Left renal pelvis (tissue), 4 donors: ENCODE measurements at regions not wholly inside any gene's neighbourhood (a gene's known extent, or its start where the extent isn't known, plus 50 kb on each side); places are given as distances from the start of the nearest gene placed in this dataset.
"Not testable (repeated sequence)": the region's sequence is repeated elsewhere in the genome, so short reads cannot be mapped to it uniquely, and the experiment has no call there.

Source experiments
- DNase-seq, 4 donors: peaks; one replicate each; pipeline ENCODE4 v3.0.0-alpha.2; 2013; ENCODE audit warnings: low read depth in 4 of 4, low spot score in 3 of 4

DNA sequence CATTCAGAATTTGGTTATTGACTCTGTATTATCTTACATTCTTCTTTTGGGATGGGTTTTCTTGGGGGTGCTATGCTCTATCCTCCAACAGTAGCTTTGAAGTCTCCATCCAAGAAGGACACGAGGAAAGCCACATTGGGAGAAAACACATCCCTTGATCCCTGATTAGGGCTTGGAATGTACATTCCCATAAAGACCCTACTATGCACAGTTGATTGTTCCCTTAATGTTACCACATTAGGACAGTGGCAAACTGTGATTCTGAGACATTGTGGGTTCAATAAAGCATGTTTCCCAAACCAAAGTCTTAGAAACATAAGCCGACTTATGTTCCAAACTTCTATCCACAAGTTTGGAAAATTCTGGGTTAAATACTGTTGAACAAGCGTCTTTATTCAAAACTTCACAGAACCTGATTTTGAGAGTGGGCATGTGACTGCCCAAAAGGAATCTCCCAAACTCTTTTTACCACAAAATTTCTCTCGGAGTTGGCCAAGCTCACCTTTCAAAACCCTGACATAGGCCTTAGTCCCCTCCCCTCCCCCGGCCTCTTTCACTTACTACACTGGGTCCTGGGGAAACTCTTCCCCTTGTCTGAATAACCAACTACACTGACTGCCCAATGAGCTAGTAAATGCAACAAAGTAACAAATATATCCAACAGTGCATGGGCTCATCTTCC, 177.0 kb upstream of the KAZN start:
- no peak for DNase-seq

GRCh38 chr1:14421977-14422609, 176.4 kb upstream of the KAZN start:
- no peak for DNase-seq

DNA sequence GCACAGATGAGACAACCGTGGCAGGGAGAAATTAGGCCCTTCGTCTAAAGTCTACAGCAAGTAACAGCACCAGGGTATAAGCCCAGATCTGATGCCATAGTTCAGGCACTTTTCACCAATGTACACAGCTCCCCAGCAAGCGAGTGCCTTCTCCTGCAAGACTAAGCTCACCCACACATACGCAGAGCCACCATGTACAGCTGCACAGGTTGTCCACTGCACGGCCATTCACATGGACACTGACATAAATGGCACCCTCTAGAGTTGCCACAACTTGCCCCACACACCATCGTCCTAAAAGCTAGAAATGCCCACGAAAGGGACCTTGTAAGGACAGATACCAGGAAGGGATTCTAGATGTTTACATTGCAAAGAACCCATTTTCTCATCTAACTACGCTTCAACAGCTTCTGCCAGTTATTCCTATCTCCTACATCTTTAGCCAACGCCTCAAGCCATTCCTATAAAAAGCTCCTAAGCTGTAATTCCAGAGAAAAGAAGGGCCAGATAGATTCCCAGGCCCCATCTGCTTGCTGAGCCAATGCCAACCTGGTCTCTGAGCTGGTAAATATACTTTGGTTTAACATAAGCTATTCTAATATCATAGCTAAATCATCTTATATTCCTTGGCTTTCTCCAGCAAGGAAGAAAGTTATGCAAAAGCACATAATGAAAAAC, 174.0 kb upstream of the KAZN start:
- no peak for DNase-seq

GRCh38 chr1:14426854-14427253, 171.6 kb upstream of the KAZN start:
- no peak for DNase-seq

- no peak for DNase-seq
Measured at GRCh38 chr1:14429577-14429976, 168.9 kb upstream of the KAZN start.

- not testable (repeated sequence) for DNase-seq
Measured at GRCh38 chr1:14432728-14433127, 165.8 kb upstream of the KAZN start.

- DNase-seq, result no peak
Measured at GRCh38 chr1:14435368-14436023, 163.0 kb upstream of the KAZN start.

GRCh38 chr1:14437417-14437918, 161.0 kb upstream of the KAZN start:
- DNase-seq, result peak in 2 of 4 donors; percentile 8 to 25

DNA sequence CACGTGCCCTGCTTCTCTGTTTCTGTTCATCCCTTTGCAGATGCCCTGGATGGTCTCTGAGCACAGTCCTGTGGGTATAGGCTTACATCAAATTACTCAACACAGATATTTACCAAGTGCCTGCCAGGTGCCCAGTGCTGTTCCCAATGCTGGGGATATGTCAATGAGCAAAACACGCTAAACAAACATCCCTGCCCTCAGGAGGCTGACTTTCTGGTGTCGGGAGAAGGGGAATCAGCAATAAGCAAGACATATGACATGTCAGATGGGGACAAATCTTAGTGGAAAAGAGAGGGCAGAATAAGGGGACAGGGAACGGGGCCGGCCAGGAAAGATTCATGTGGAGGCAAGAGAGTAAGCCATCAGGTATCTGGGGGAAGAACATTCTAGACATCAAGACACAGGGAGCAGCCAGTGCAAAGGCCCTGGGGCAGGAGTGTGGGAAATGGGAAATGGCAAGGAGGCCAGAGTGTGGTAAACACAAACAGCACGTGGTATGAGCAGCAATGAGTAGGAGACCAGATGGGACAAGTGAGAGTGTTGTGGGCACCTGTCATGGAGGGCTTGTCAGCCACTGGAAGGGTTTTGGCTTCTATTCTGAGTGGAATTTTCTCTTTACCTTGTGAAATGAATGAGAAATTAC, 160.2 kb upstream of the KAZN start:
- DNase-seq, result no peak

DNA sequence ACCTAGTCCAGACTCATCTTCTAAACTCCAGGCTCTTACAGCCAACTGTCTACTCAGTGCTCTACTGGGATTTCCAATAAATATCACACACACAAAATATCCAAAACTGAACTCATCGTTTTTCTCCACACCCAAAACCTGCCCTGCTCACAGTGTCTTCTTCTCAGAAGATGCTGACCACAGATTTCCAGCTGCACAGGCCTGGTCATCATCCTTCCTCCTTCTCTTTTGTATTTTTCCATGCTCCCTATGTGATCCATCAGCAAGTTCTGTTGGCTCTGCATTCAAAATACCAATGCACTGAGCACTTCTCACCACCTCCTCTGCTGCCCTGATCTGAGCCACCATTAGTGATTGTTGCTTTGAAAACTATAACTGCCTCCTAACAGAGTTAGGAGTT, 159.5 kb upstream of the KAZN start:
- no peak for DNase-seq

DNA sequence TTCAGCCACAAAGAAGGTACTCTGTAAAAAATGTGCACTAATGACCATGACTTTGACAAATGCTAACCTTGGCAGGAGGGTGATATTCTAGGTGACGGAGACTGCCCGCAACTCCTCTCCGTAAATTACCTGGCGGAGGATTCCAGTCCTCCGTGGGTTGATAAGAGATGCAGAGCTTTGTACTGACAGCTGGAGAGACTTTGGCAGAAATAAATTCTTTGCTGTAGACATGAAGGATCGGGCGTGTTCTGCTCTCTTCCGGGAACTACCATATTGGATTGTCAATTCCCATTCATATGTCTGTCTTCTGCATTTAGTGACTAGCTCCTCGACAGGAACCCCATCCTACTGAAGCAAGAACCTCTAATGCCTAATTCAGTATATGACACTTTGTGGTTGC, 158.3 kb upstream of the KAZN start:
- DNase-seq, result no peak

DNA sequence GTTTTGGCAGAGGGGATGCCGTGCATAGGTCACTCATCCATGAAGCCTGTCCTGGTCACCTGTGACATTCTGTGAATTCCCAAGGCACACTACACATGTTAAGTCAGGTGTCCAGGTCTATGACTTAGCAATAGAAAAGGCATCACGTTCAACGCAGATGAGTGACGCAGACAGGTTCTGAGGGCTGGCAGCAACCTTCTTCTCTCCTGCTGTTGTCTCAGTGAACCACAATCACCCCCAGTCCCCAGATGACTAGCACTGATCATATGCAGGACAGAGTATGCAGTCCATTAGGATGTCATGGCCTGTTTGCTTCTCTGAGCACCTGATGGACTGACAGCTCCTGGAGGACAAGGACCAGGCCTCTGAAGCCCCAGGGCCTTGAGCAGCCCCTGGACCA, 157.8 kb upstream of the KAZN start:
- no peak for DNase-seq

DNA sequence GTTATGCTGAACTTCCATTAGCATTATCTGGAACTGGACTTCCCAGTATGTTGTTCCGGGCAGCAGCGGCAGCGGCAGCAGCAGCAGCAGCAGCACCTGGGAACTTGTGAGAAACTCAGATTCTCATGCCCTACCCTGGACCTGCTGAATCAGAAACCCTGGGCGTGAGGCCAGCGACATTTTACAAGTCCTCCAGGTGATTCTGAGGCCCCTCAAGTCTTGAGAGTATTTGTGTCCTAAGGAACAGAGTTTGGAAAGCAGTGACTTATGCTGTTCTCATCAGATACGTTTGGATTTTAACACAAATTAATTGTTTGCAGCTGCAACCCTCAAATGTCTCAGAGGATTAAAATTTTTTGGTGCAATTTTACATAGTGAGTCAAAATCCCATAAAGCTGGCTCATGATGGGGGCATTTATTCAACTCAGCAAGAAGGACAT, 157.2 kb upstream of the KAZN start:
- no peak for DNase-seq

GRCh38 chr1:14442669-14443068, 155.8 kb upstream of the KAZN start:
- no peak for DNase-seq

- no peak for DNase-seq
Measured at GRCh38 chr1:14443164-14443787, 155.2 kb upstream of the KAZN start.

DNA sequence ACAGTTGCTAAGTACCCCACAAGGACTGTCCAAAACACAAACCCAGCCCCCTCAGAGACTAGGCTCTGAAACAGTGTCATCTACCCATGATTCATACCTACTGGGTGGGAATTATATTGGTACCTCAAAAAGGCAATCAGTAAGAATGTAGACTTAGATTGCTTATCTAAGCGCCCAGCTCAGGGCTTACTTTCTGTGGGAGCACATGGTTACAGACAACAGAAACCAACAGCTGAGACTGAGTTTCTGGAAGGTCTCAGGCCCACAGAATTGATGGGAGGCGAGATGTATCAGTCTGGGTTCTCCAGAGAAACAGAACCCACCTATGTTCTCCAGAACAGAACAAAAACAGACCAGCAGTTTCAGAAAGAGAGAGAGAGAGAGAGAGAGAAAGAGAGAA, 147.3 kb upstream of the KAZN start:
- DNase-seq, result no peak

DNA sequence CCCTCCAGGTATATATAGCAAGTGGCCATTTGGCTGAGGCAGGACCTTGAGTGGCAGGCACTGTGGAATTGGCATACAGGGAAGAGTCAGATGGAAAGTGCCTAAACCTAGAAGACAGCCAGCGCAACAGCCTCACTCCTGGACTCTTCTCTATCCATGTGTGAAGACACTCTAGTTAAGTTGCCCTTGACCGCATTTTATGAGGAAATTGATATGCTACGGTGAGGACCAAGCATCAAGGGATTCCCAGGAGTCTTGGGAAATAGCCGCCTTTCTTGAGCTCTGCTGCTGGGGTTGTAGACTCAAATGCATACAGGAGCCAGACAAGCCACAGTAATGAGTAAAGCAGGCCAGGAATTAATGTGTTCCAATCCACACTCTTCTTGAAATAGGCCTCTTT, 145.9 kb upstream of the KAZN start:
- DNase-seq, result no peak

- DNase-seq, result no peak
Measured at GRCh38 chr1:14460173-14460572, 138.3 kb upstream of the KAZN start.

- DNase-seq, result no peak
Measured at GRCh38 chr1:14462851-14463250, 135.6 kb upstream of the KAZN start.

DNA sequence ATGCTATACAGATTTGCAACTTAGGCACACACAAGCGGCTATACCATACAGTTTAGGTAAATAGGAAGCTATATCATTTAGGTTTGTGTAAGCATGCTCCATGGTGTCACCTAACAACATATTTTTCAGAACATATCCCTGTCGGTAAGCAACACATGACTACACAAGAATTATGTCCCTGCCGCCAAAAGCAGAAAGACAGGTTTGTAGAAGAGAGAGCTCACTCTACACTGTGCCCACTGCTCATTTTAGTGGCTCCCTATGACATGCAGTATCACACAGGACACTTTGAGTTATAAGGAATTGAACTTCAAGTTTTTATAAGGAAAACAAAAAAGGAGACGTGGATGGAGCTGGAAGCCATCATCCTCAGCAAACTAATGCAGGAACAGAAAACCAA, 132.5 kb upstream of the KAZN start:
- DNase-seq, result peak in 3 of 4 donors; percentile 18 to 46 (median 18)
